Hepatocyte (in vitro differentiated cells): ENCODE measurements at regions not wholly inside any gene's neighbourhood (a gene's known extent, or its start where the extent isn't known, plus 50 kb on each side); places are given as distances from the start of the nearest gene placed in this dataset.

Experiments used
- DNase-seq: peaks from one replicate; pipeline ENCODE4 v3.0.0-alpha.2; 2016; ENCODE audit warnings: low spot score
- H2AFZ ChIP-seq: fragments of 200-600 bp; sonication (generic); 2 replicates; pipeline ENCODE4 v1.6.0; 2016; ENCODE audit warnings: antibody characterized with exemption, mild to moderate bottlenecking
- H3K27ac ChIP-seq: fragments of 200-600 bp; sonication (generic); 2 replicates; pipeline ENCODE4 v1.5.1; 2016; ENCODE audit warnings: mild to moderate bottlenecking
- H3K27me3 ChIP-seq: fragments of 200-600 bp; sonication (generic); 2 replicates; pipeline ENCODE4 v1.6.1; 2016
- H3K36me3 ChIP-seq: fragments of 200-600 bp; sonication (generic); replicated peaks from 2 replicates; pipeline ENCODE4 v1.5.1; 2016; ENCODE audit warnings: low read depth; ENCODE audit not compliant: insufficient read depth
- H3K4me1 ChIP-seq: fragments of 200-600 bp; sonication (generic); 2 replicates; pipeline ENCODE4 v1.5.1; 2016; ENCODE audit warnings: mild to moderate bottlenecking, moderate library complexity; ENCODE audit not compliant: insufficient read depth
- H3K4me2 ChIP-seq: fragments of 200-600 bp; sonication (generic); 2 replicates; pipeline ENCODE4 v1.6.0; 2016
- H3K4me3 ChIP-seq: fragments of 200-600 bp; sonication (generic); 2 replicates; pipeline ENCODE4 v1.5.1; 2016; ENCODE audit warnings: mild to moderate bottlenecking
- H3K79me2 ChIP-seq: fragments of 200-600 bp; sonication (generic); 2 replicates; pipeline ENCODE4 v1.6.0; 2017; ENCODE audit warnings: mild to moderate bottlenecking
- H3K9me2 ChIP-seq: fragments of 200-600 bp; sonication (generic); replicated peaks from 2 replicates; pipeline ENCODE4 v1.6.0; 2017; ENCODE audit warnings: mild to moderate bottlenecking; ENCODE audit not compliant: insufficient read depth
- H3K9me3 ChIP-seq: fragments of 200-600 bp; sonication (generic); 2 replicates; pipeline ENCODE4 v1.5.1; 2016; ENCODE audit warnings: low read depth, mild to moderate bottlenecking
- H4K20me1 ChIP-seq: fragments of 200-600 bp; sonication (generic); 2 replicates; pipeline ENCODE4 v1.6.0; 2016; ENCODE audit warnings: mild to moderate bottlenecking; ENCODE audit not compliant: insufficient read depth, poor library complexity, severe bottlenecking
- CTCF ChIP-seq: fragments of 200-600 bp; sonication (generic); IDR thresholded peaks from 2 replicates; pipeline ENCODE4 v1.5.1; 2016; ENCODE audit warnings: antibody characterized with exemption, mild to moderate bottlenecking; ENCODE audit not compliant: poor library complexity
- EZH2 ChIP-seq: fragments of 200-600 bp; sonication (generic); IDR thresholded peaks from 2 replicates; pipeline ENCODE4 v1.6.1; 2016; ENCODE audit warnings: antibody characterized with exemption, mild to moderate bottlenecking, borderline replicate concordance
- EZH2phosphoT487 ChIP-seq: fragments of 200-600 bp; sonication (generic); IDR thresholded peaks from one replicate; pipeline ENCODE4 v1.6.1; 2018; ENCODE audit warnings: antibody characterized with exemption, mild to moderate bottlenecking, low read depth, moderate library complexity; ENCODE audit not compliant: unreplicated experiment, severe bottlenecking
- WGBS: methylation state at CpG from one replicate; pipeline ENCODE4 v1.1.6; 2016; ENCODE audit warnings: low lambda C conversion rate; ENCODE audit errors: missing lambda C conversion rate; 5-methylcytosine and 5-hydroxymethylcytosine counted together

- Histone ChIP-seq H3K27me3 (no peaks in the 10 kb centered on the region), H3K9me3 (no peaks in the 10 kb centered on the region), H3K27ac (no peak overlapping the region), H3K4me2 (no peak overlapping the region), H3K9me2 (no peaks in the 10 kb centered on the region), H4K20me1 (no peaks in the 10 kb centered on the region), H2AFZ (no peak overlapping the region), H3K36me3 (no peaks in the 10 kb centered on the region), H3K4me1 (no peaks in the 10 kb centered on the region), H3K79me2 (no peaks in the 10 kb centered on the region), H3K4me3 (no peak overlapping the region)
- 55% methylated on average over 8 of the region's 8 CpGs for WGBS
- DNase-seq: peak; percentile 21
- TF ChIP-seq EZH2phosphoT487 (no peak), CTCF (no peak), EZH2 (no peak)
Measured at GRCh38 chr20:48126227-48126740, 341.0 kb upstream of the SULF2 start.

- Histone ChIP-seq H3K9me2 (no peaks in the 10 kb centered on the region), H3K9me3 (no peaks in the 10 kb centered on the region), H3K4me3 (no peak overlapping the region), H3K27me3 (no peaks in the 10 kb centered on the region), H3K4me2 (no peak overlapping the region), H2AFZ (no peak overlapping the region), H3K79me2 (no peaks in the 10 kb centered on the region), H3K4me1 (no peaks in the 10 kb centered on the region), H4K20me1 (no peaks in the 10 kb centered on the region), H3K27ac (no peak overlapping the region), H3K36me3 (no peaks in the 10 kb centered on the region)
- TF ChIP-seq CTCF: no peak
- no peak for TF ChIP-seq EZH2phosphoT487
- no peak for TF ChIP-seq EZH2
- 87% methylated on average over 9 of the region's 9 CpGs for WGBS
- DNase-seq: no peak
Measured at GRCh38 chr20:48124960-48125359, 339.7 kb upstream of the SULF2 start.

GRCh38 chr20:48124181-48124782 is 339.0 kb upstream of the SULF2 start:
- Histone ChIP-seq H3K4me2 (no peak overlapping the region), H3K27ac (no peak overlapping the region), H3K79me2 (no peaks in the 10 kb centered on the region), H3K9me3 (no peaks in the 10 kb centered on the region), H3K4me1 (no peaks in the 10 kb centered on the region), H3K9me2 (no peaks in the 10 kb centered on the region), H2AFZ (no peak overlapping the region), H3K4me3 (no peak overlapping the region), H3K27me3 (no peaks in the 10 kb centered on the region), H4K20me1 (no peaks in the 10 kb centered on the region), H3K36me3 (no peaks in the 10 kb centered on the region)
- TF ChIP-seq EZH2: no peak
- no peak for TF ChIP-seq EZH2phosphoT487
- TF ChIP-seq CTCF: no peak
- WGBS: 94% methylated on average over 14 of the region's 14 CpGs
- no peak for DNase-seq
